Breast epithelium (tissue), 3 donors: ENCODE measurements at regions not wholly inside any gene's neighbourhood (a gene's known extent, or its start where the extent isn't known, plus 50 kb on each side); places are given as distances from the start of the nearest gene placed in this dataset.

Experiments used
- POLR2AphosphoS5 ChIP-seq, 3 donors: sonication (generic); formaldehyde crosslinking; IDR thresholded peaks; one replicate each; pipeline ENCODE4 v1.6.1; 2017; ENCODE audit warnings: antibody characterized with exemption in 3 of 3
- TF ChIP-seq, protein P1 (sequence below), 3 donors: fragments of 450-650 bp; IDR thresholded peaks; one replicate each; pipeline ENCODE4 v1.5.1; 2016 to 2017; ENCODE audit warnings: antibody characterized with exemption in 3 of 3, mild to moderate bottlenecking in 3 of 3, moderate library complexity in 3 of 3

DNA sequence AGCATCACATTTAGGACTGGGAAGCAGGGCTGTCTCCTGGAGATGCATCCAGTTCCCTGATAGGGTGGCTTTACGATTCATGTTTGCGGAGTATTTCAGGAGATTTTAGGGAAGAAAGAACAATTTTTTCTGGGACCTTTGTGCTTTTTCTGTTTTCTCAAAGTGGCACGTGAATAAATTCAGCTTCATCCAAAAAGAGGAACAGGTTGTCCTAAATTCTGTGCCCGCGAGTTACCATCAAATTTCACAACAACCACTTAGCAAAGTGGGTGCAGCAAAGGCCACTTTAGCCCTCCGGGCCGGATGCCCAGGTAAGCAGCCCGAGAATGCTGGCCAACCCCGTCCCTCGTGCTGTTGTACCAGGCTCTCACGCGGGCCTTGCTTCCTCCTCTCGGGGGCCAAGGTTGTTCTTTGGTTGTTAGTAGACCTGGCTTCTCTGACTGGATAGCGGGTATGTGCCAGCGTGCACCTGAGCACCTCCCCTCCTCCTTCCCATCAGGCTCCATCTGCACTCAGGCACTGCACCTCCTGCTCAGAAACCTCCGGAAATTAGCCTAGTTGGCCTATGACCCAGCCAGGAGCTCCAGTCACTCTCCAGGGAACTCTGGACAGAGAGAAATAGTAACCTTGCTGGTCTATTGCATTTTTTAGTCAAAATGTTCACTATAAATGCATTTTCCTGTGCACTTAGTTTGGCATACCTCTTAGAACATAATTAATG is 83.0 kb downstream of the CMPK2 start:
- TF ChIP-seq, protein P1, sequence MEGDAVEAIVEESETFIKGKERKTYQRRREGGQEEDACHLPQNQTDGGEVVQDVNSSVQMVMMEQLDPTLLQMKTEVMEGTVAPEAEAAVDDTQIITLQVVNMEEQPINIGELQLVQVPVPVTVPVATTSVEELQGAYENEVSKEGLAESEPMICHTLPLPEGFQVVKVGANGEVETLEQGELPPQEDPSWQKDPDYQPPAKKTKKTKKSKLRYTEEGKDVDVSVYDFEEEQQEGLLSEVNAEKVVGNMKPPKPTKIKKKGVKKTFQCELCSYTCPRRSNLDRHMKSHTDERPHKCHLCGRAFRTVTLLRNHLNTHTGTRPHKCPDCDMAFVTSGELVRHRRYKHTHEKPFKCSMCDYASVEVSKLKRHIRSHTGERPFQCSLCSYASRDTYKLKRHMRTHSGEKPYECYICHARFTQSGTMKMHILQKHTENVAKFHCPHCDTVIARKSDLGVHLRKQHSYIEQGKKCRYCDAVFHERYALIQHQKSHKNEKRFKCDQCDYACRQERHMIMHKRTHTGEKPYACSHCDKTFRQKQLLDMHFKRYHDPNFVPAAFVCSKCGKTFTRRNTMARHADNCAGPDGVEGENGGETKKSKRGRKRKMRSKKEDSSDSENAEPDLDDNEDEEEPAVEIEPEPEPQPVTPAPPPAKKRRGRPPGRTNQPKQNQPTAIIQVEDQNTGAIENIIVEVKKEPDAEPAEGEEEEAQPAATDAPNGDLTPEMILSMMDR (IDR thresholded peaks at IDR 0.05) = no peak
- no peak for TF ChIP-seq POLR2AphosphoS5 (IDR thresholded peaks at IDR 0.05)
